Ecto neural progenitor cell (in vitro differentiated cells): ENCODE measurements at regions not wholly inside any gene's neighbourhood (a gene's known extent, or its start where the extent isn't known, plus 50 kb on each side); places are given as distances from the start of the nearest gene placed in this dataset.
"Not testable (repeated sequence)": the region's sequence is repeated elsewhere in the genome, so short reads cannot be mapped to it uniquely, and the experiment has no call there.

Experiments used
- DNase-seq: peaks from one replicate; pipeline ENCODE4 v3.0.0-alpha.2; 2018; ENCODE audit warnings: low spot score

DNA sequence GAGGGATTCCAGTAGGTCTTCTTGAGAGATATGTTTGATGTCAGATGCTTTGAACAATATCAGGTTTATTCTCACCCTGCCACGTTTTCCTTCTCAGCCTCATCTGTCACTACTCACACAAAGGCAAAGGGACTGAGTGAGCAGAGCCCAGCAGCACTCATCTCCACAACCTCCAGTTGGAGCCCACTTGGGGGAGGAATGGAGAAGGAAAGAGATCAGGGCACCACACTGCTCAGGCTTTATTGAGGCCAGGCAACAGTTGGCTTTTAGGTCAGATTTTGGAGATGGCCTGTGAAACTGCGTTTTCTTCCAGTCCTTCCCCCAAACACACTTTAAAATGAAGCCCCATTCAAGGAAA is 57.3 kb upstream of the SEC22B start:
- DNase-seq: not testable (repeated sequence)

GRCh38 chr1:120232834-120233660 is 56.7 kb upstream of the SEC22B start:
- DNase-seq: not testable (repeated sequence)

GRCh38 chr1:120229835-120230234 is 53.5 kb upstream of the SEC22B start:
- not testable (repeated sequence) for DNase-seq
